ENCODE measurements at regions not wholly inside any gene's neighbourhood (a gene's known extent, or its start where the extent isn't known, plus 50 kb on each side); places are given as distances from the start of the nearest gene placed in this dataset.

- CTCF ChIA-PET: no interaction called here
- H3K36me3 ChIP-seq (ENCODE audit: low read depth, low read length): no peaks in the 10 kb centered on the region
- no peak for ATAC-seq
- DNase-seq: no peak
- no peaks in the 10 kb centered on the region for H3F3A ChIP-seq (ENCODE audit: low read length, unreplicated experiment)
- no peaks in the 10 kb centered on the region for H3K9me3 ChIP-seq (ENCODE audit: low read length)
- TF ChIP-seq EZH2phosphoT487 (IDR thresholded peaks at IDR 0.05; ENCODE audit: borderline replicate concordance, low read length) (no peak), CTCF (conservative IDR thresholded peaks at IDR 0.05; ENCODE audit: low read depth, low read length) (no peak), EZH2 (IDR thresholded peaks at IDR 0.05; ENCODE audit: low read length, unreplicated experiment) (no peak)
- no peak overlapping the region for H3K27ac ChIP-seq (ENCODE audit: low read length)
- no peak overlapping the region for H2AFZ ChIP-seq (ENCODE audit: low read length)
- H3K4me1 ChIP-seq (ENCODE audit: insufficient read depth, low read length): no peaks in the 10 kb centered on the region
- intact Hi-C loops (cut with micrococcal nuclease): no loop called here
- no peaks in the 10 kb centered on the region for H3K9me2 ChIP-seq (replicated peaks; ENCODE audit: low read length)
- no peaks in the 10 kb centered on the region for H4K20me1 ChIP-seq (ENCODE audit: low read length)
- no peaks in the 10 kb centered on the region for H3K79me2 ChIP-seq (ENCODE audit: low read length)
- no peak overlapping the region for H3K4me3 ChIP-seq (ENCODE audit: low read length)
- POLR2A ChIA-PET (ENCODE audit: unreplicated experiment): no interaction called here
- H3K4me2 ChIP-seq (ENCODE audit: low read length): no peak overlapping the region
- BruUV-seq (replicated peaks): no TSS peak
- no peaks in the 10 kb centered on the region for H3K27me3 ChIP-seq (ENCODE audit: low read length)
- H3K9ac ChIP-seq (ENCODE audit: low read length): no peak overlapping the region
Observed at GRCh38 chr16:56108724-56109123, 82.6 kb upstream of the GNAO1 start.

GRCh38 chr16:56108056-56108471 lies 83.2 kb upstream of the GNAO1 start:
- TF ChIP-seq EZH2phosphoT487 (IDR thresholded peaks at IDR 0.05; ENCODE audit: borderline replicate concordance, low read length): no peak
- TF ChIP-seq EZH2 (IDR thresholded peaks at IDR 0.05; ENCODE audit: low read length, unreplicated experiment): no peak
- TF ChIP-seq CTCF (conservative IDR thresholded peaks at IDR 0.05; ENCODE audit: low read depth, low read length): no peak
- Histone ChIP-seq H4K20me1 (ENCODE audit: low read length) (no peaks in the 10 kb centered on the region), H3K4me2 (ENCODE audit: low read length) (no peak overlapping the region), H3K36me3 (ENCODE audit: low read depth, low read length) (no peaks in the 10 kb centered on the region), H2AFZ (ENCODE audit: low read length) (no peak overlapping the region), H3K4me3 (ENCODE audit: low read length) (no peak overlapping the region), H3K9me3 (ENCODE audit: low read length) (no peaks in the 10 kb centered on the region), H3K27ac (ENCODE audit: low read length) (no peak overlapping the region), H3K4me1 (ENCODE audit: insufficient read depth, low read length) (no peaks in the 10 kb centered on the region), H3K27me3 (ENCODE audit: low read length) (no peaks in the 10 kb centered on the region), H3K9ac (ENCODE audit: low read length) (no peak overlapping the region), H3K9me2 (replicated peaks; ENCODE audit: low read length) (no peaks in the 10 kb centered on the region), H3K79me2 (ENCODE audit: low read length) (no peaks in the 10 kb centered on the region), H3F3A (ENCODE audit: low read length, unreplicated experiment) (no peaks in the 10 kb centered on the region)
- DNase-seq (no peak), ATAC-seq (no peak)
- POLR2A ChIA-PET (ENCODE audit: unreplicated experiment): no interaction called here
- no TSS peak for BruUV-seq (replicated peaks)
- intact Hi-C loops (cut with micrococcal nuclease): no loop called here
- CTCF ChIA-PET: no interaction called here

GRCh38 chr16:56106527-56106926 lies 84.8 kb upstream of the GNAO1 start:
- H3K4me2 ChIP-seq (ENCODE audit: low read length): no peak overlapping the region
- H3K9ac ChIP-seq (ENCODE audit: low read length): no peak overlapping the region
- no peak for ATAC-seq
- H3K27me3 ChIP-seq (ENCODE audit: low read length): 0 out of 2 replicates have a peak, but pooled peaks cover 4% of the 10 kb centered on the region
- no peaks in the 10 kb centered on the region for H3K9me2 ChIP-seq (replicated peaks; ENCODE audit: low read length)
- ChIA-PET CTCF (no interaction called here), POLR2A (ENCODE audit: unreplicated experiment) (no interaction called here)
- H3F3A ChIP-seq (ENCODE audit: low read length, unreplicated experiment): no peaks in the 10 kb centered on the region
- no peaks in the 10 kb centered on the region for H3K79me2 ChIP-seq (ENCODE audit: low read length)
- no peaks in the 10 kb centered on the region for H4K20me1 ChIP-seq (ENCODE audit: low read length)
- TF ChIP-seq EZH2phosphoT487 (IDR thresholded peaks at IDR 0.05; ENCODE audit: borderline replicate concordance, low read length): no peak
- TF ChIP-seq EZH2 (IDR thresholded peaks at IDR 0.05; ENCODE audit: low read length, unreplicated experiment): no peak
- no peak for TF ChIP-seq CTCF (conservative IDR thresholded peaks at IDR 0.05; ENCODE audit: low read depth, low read length)
- no peaks in the 10 kb centered on the region for H3K4me1 ChIP-seq (ENCODE audit: insufficient read depth, low read length)
- intact Hi-C loops (cut with micrococcal nuclease): no loop called here
- no peak overlapping the region for H3K27ac ChIP-seq (ENCODE audit: low read length)
- no peak overlapping the region for H3K4me3 ChIP-seq (ENCODE audit: low read length)
- no peak overlapping the region for H2AFZ ChIP-seq (ENCODE audit: low read length)
- no TSS peak for BruUV-seq (replicated peaks)
- no peaks in the 10 kb centered on the region for H3K9me3 ChIP-seq (ENCODE audit: low read length)
- H3K36me3 ChIP-seq (ENCODE audit: low read depth, low read length): no peaks in the 10 kb centered on the region
- DNase-seq: no peak

Data from PC-3 (cell line).